H9 (cell line): ENCODE measurements at regions not wholly inside any gene's neighbourhood (a gene's known extent, or its start where the extent isn't known, plus 50 kb on each side); places are given as distances from the start of the nearest gene placed in this dataset.

Experiments used
- DNase-seq: peaks from one replicate; pipeline ENCODE4 v3.0.0-alpha.2; 2017
- H2AFZ ChIP-seq: one replicate; pipeline ENCODE4 v1.6.1; 2013; ENCODE audit warnings: mild to moderate bottlenecking, low read length, control low read depth, moderate library complexity
- H2AK5ac ChIP-seq: 2 replicates; pipeline ENCODE4 v1.6.1; 2013; ENCODE audit warnings: low read length, control low read depth, mixed read lengths; ENCODE audit not compliant: insufficient read length
- H2BK120ac ChIP-seq: one replicate; pipeline ENCODE4 v1.6.1; 2013; ENCODE audit warnings: low read depth, mild to moderate bottlenecking, low read length, control low read depth, inconsistent platforms; ENCODE audit not compliant: poor library complexity, severe bottlenecking
- H2BK12ac ChIP-seq: 2 replicates; pipeline ENCODE4 v1.6.1; 2013; ENCODE audit warnings: low read length, control low read depth, mixed read lengths, low read depth; ENCODE audit not compliant: insufficient read length
- H2BK15ac ChIP-seq: 2 replicates; pipeline ENCODE4 v1.6.1; 2013; ENCODE audit warnings: low read depth, low read length, control low read depth
- H2BK20ac ChIP-seq: one replicate; pipeline ENCODE4 v1.6.1; 2013; ENCODE audit warnings: low read depth, mild to moderate bottlenecking, low read length, control low read depth, inconsistent platforms; ENCODE audit not compliant: poor library complexity, severe bottlenecking
- H2BK5ac ChIP-seq: 2 replicates; pipeline ENCODE4 v1.6.1; 2013; ENCODE audit warnings: low read length, control low read depth, mixed read lengths; ENCODE audit not compliant: insufficient read length
- H3K14ac ChIP-seq: 2 replicates; pipeline ENCODE4 v1.6.1; 2013; ENCODE audit warnings: low read length, control low read depth; ENCODE audit not compliant: insufficient read depth
- H3K18ac ChIP-seq: 2 replicates; pipeline ENCODE4 v1.6.1; 2013; ENCODE audit warnings: low read depth, mild to moderate bottlenecking, mixed read lengths, low read length, control low read depth; ENCODE audit not compliant: insufficient read length
- H3K23ac ChIP-seq: 2 replicates; pipeline ENCODE4 v1.6.1; 2013; ENCODE audit warnings: low read length, control low read depth, mixed read lengths, low read depth; ENCODE audit not compliant: insufficient read length
- H3K23me2 ChIP-seq: 2 replicates; pipeline ENCODE4 v1.6.1; 2013; ENCODE audit warnings: low read depth, mild to moderate bottlenecking, mixed read lengths, low read length, control low read depth; ENCODE audit not compliant: insufficient read length, poor library complexity, severe bottlenecking
- H3K27ac ChIP-seq: 2 replicates; pipeline ENCODE4 v1.5.1; 2013; ENCODE audit warnings: low read length, control low read depth, mixed read lengths, low read depth; ENCODE audit not compliant: insufficient read length
- H3K27me3 ChIP-seq: 2 replicates; pipeline ENCODE4 v1.6.1; 2013; ENCODE audit warnings: low read length, control low read depth, inconsistent platforms; ENCODE audit not compliant: insufficient read depth
- H3K4ac ChIP-seq: 2 replicates; pipeline ENCODE4 v1.6.1; 2013; ENCODE audit warnings: low read depth, mild to moderate bottlenecking, control low read depth, inconsistent platforms, low read length, moderate library complexity
- H3K4me1 ChIP-seq: 2 replicates; pipeline ENCODE4 v1.6.1; 2013; ENCODE audit warnings: low read length, control low read depth, inconsistent platforms; ENCODE audit not compliant: insufficient read depth
- H3K4me2 ChIP-seq: 2 replicates; pipeline ENCODE4 v1.6.1; 2013; ENCODE audit warnings: low read length, control low read depth, mixed read lengths; ENCODE audit not compliant: insufficient read length, insufficient read depth
- H3K56ac ChIP-seq: 2 replicates; pipeline ENCODE4 v1.6.1; 2013; ENCODE audit warnings: low read depth, mild to moderate bottlenecking, mixed read lengths, low read length, control low read depth; ENCODE audit not compliant: insufficient read length
- H3K79me1 ChIP-seq: 2 replicates; pipeline ENCODE4 v1.6.1; 2013; ENCODE audit warnings: low read depth, mild to moderate bottlenecking, moderate library complexity, low read length, control low read depth, inconsistent platforms; ENCODE audit not compliant: insufficient read depth, poor library complexity, severe bottlenecking
- H3K79me2 ChIP-seq: 2 replicates; pipeline ENCODE4 v1.6.1; 2013; ENCODE audit warnings: low read length, control low read depth, inconsistent platforms; ENCODE audit not compliant: insufficient read depth
- H3K9ac ChIP-seq: 2 replicates; pipeline ENCODE4 v1.6.1; 2013; ENCODE audit warnings: low read length, control low read depth, mixed read lengths; ENCODE audit not compliant: insufficient read length; ENCODE audit errors: extremely low read depth
- H3K9me3 ChIP-seq: one replicate; pipeline ENCODE4 v1.6.1; 2013; ENCODE audit warnings: low read depth, low read length, inconsistent platforms; ENCODE audit not compliant: control insufficient read depth
- H3T11ph ChIP-seq: one replicate; pipeline ENCODE4 v1.6.1; 2013; ENCODE audit warnings: mild to moderate bottlenecking, low read length, control low read depth, inconsistent platforms
- H4K20me1 ChIP-seq: one replicate; pipeline ENCODE4 v1.6.1; 2013; ENCODE audit not compliant: control insufficient read depth, insufficient read length, insufficient read depth
- H4K5ac ChIP-seq: 2 replicates; pipeline ENCODE4 v1.6.1; 2013; ENCODE audit warnings: low read depth, mild to moderate bottlenecking, mixed read lengths, low read length, control low read depth; ENCODE audit not compliant: insufficient read length
- H4K8ac ChIP-seq: replicated peaks from 2 replicates; pipeline ENCODE4 v1.6.1; 2013; ENCODE audit warnings: low read length, control low read depth, mixed read lengths, low read depth; ENCODE audit not compliant: insufficient read length
- H4K91ac ChIP-seq: 2 replicates; pipeline ENCODE4 v1.6.1; 2013; ENCODE audit warnings: low read depth, mild to moderate bottlenecking, moderate library complexity, mixed read lengths, low read length, control low read depth; ENCODE audit not compliant: insufficient read length
- H3K27ac Mint-ChIP-seq, 3 experiments: 2 replicates in 2 of 3; 3 replicates in 1 of 3; pipeline ENCODE4 v1.8.0; 2020 to 2021; ENCODE audit warnings: mixed read lengths in 3 of 3, mild to moderate bottlenecking in 1 of 3, moderate library complexity in 1 of 3
- H3K27me3 Mint-ChIP-seq: 2 replicates; pipeline ENCODE4 v1.8.0; 2021; ENCODE audit warnings: low read depth, mild to moderate bottlenecking, moderate library complexity, mixed read lengths
- H3K36me3 Mint-ChIP-seq, 3 experiments: 2 replicates in 2 of 3; 3 replicates in 1 of 3; pipeline ENCODE4 v1.8.0; 2020 to 2021; ENCODE audit warnings: low read depth in 3 of 3, mixed read lengths in 3 of 3; ENCODE audit not compliant: insufficient read depth in 1 of 3
- H3K4me1 Mint-ChIP-seq, 2 experiments: 2 replicates each; pipeline ENCODE4 v1.8.0; 2020; ENCODE audit warnings: mixed read lengths in 2 of 2
- H3K4me3 Mint-ChIP-seq, 2 experiments: 2 replicates in 1 of 2; 3 replicates in 1 of 2; pipeline ENCODE4 v1.8.0; 2020 to 2021; ENCODE audit warnings: mild to moderate bottlenecking in 2 of 2, mixed read lengths in 2 of 2, moderate library complexity in 1 of 2
- H3K9me3 Mint-ChIP-seq, 2 experiments: 2 replicates in 1 of 2; 3 replicates in 1 of 2; pipeline ENCODE4 v1.8.0; 2020; ENCODE audit warnings: mild to moderate bottlenecking in 2 of 2, mixed read lengths in 2 of 2, moderate library complexity in 1 of 2
- CTCF ChIP-seq: fragments of 200-600 bp; sonication (generic); conservative IDR thresholded peaks from 3 replicates; pipeline ENCODE4 v1.8.0; 2021; ENCODE audit warnings: antibody characterized with exemption, mild to moderate bottlenecking
- WGBS: extraction: QIAGEN DNeasy Blood & Tissue Kit; methylation state at CpG from one replicate; pipeline ENCODE4 v1.1.7; 2013; ENCODE audit warnings: missing lambda C conversion rate, low lambda C conversion rate, mixed read lengths; ENCODE audit not compliant: insufficient read length; ENCODE audit errors: extremely low coverage; 5-methylcytosine and 5-hydroxymethylcytosine counted together

GRCh38 chr5:142463904-142464303 is 139.1 kb upstream of the SPRY4 start:
- no peak overlapping the region for H2AFZ ChIP-seq
- H2BK5ac ChIP-seq: no peak overlapping the region
- H3K27ac Mint-ChIP-seq: no peak overlapping the region
- DNase-seq: no peak
- no peaks in the 10 kb centered on the region for H3K4me1 ChIP-seq
- H4K5ac ChIP-seq: no peak overlapping the region
- no peak overlapping the region for H3K56ac ChIP-seq
- no peaks in the 10 kb centered on the region for H3K79me1 ChIP-seq
- no peak overlapping the region for H4K91ac ChIP-seq
- H2AK5ac ChIP-seq: no peak overlapping the region
- no peak overlapping the region for H3K18ac ChIP-seq
- no peaks in the 10 kb centered on the region for H3K9me3 ChIP-seq
- no peaks in the 10 kb centered on the region for H3K27me3 Mint-ChIP-seq
- no peak overlapping the region for H3K4me3 Mint-ChIP-seq
- no peak overlapping the region for H2BK12ac ChIP-seq
- no peaks in the 10 kb centered on the region for H4K20me1 ChIP-seq
- no peak overlapping the region for H3K4ac ChIP-seq
- no peak overlapping the region for H3K9ac ChIP-seq
- H3K4me2 ChIP-seq: no peak overlapping the region
- no peaks in the 10 kb centered on the region for H3K79me2 ChIP-seq
- H3T11ph ChIP-seq: no peak overlapping the region
- no CpG with 5 or more reads among the region's 2 CpGs for WGBS
- H2BK20ac ChIP-seq: no peak overlapping the region
- no peak overlapping the region for H3K27ac ChIP-seq
- no peak for TF ChIP-seq CTCF
- peaks cover 0 to 11% of the 10 kb centered on the region in 2 experiments; a peak in 3 of 4 replicates for H3K4me1 Mint-ChIP-seq
- no peak overlapping the region for H2BK15ac ChIP-seq
- H3K36me3 Mint-ChIP-seq: peaks cover 7 to 10% (median 10%) of the 10 kb centered on the region in 3 experiments; a peak in 6 of 7 replicates
- H4K8ac ChIP-seq: no peak overlapping the region
- no peaks in the 10 kb centered on the region for H3K27me3 ChIP-seq
- no peak overlapping the region for H2BK120ac ChIP-seq
- H3K23ac ChIP-seq: no peak overlapping the region
- no peak overlapping the region for H3K14ac ChIP-seq
- no peaks in the 10 kb centered on the region for H3K23me2 ChIP-seq
- peaks cover 9 to 10% of the 10 kb centered on the region in 2 experiments for H3K9me3 Mint-ChIP-seq
